Endothelial cell of umbilical vein (primary cell): ENCODE measurements at regions not wholly inside any gene's neighbourhood (a gene's known extent, or its start where the extent isn't known, plus 50 kb on each side); places are given as distances from the start of the nearest gene placed in this dataset.

Experiments
- BruUV-seq: library from RNA; stranded (reverse); fragments of 400-500 nt; replicated peaks from 2 replicates; lab custom pipeline; 2021; lab: Mats Ljungman, UMichigan
- CTCF ChIA-PET: fragments of 300-600, 350-600 bp; sonication (Branson Sonifier 250); formaldehyde crosslinking; loops from one replicate; lab custom pipeline; 2021; ENCODE audit warnings: antibody characterized with exemption, inconsistent platforms; lab: Charles Lee
- POLR2A ChIA-PET: fragments of 300-600, 350-600 bp; sonication (Branson Sonifier 250); formaldehyde crosslinking; loops from one replicate; lab custom pipeline; 2021; ENCODE audit warnings: antibody characterized with exemption, inconsistent platforms; lab: Charles Lee
- DNase-seq: peaks from one replicate; pipeline ENCODE4 v3.0.0-alpha.2; 2011; ENCODE audit warnings: low read depth, low spot score
- FAIRE-seq: peaks from 2 replicates; lab custom pipeline; 2011; peaks lifted over from hg19 to GRCh38; lab: Jason Lieb, UNC
- H2AFZ ChIP-seq: 2 replicates; pipeline ENCODE4 v1.6.0; 2012; ENCODE audit warnings: low read depth, low read length, control low read depth, inconsistent platforms
- H3K27ac ChIP-seq: 2 replicates; pipeline ENCODE4 v1.5.1; 2011; ENCODE audit warnings: low read depth, mild to moderate bottlenecking, control low read depth, low read length, moderate library complexity; ENCODE audit not compliant: insufficient read depth
- H3K27me3 ChIP-seq, 2 experiments: 2 replicates each; pipeline versions ENCODE4 v1.6.0 to v1.6.1; 2011; ENCODE audit warnings: low read length in 2 of 2, mixed read lengths in 1 of 2; ENCODE audit not compliant: control insufficient read depth in 2 of 2, insufficient read depth in 2 of 2
- H3K36me3 ChIP-seq, 2 experiments: 2 replicates in 1 of 2; 3 replicates in 1 of 2; pipeline ENCODE4 v1.5.1; 2011; ENCODE audit warnings: low read length in 2 of 2, mild to moderate bottlenecking in 1 of 2, moderate library complexity in 1 of 2; ENCODE audit not compliant: control insufficient read depth in 2 of 2, insufficient read depth in 2 of 2; ENCODE audit errors: extremely low read depth in 1 of 2
- H3K4me1 ChIP-seq: 3 replicates; pipeline ENCODE4 v1.5.1; 2011; ENCODE audit warnings: mild to moderate bottlenecking, low read length; ENCODE audit not compliant: control insufficient read depth, insufficient read depth; ENCODE audit errors: extremely low read depth
- H3K4me2 ChIP-seq: 2 replicates; pipeline ENCODE4 v1.6.1; 2011; ENCODE audit warnings: low read length, control low read depth, mixed read lengths; ENCODE audit not compliant: insufficient read depth
- H3K4me3 ChIP-seq, 3 experiments: fragments of 200-600 bp in 1 of 3; sonication (generic), shearing (Covaris generic) in 1 of 3; replicated peaks in 1 of 3; 2 replicates each; pipeline ENCODE4 v1.5.1; 2011 to 2016; ENCODE audit warnings: control low read depth in 3 of 3, low read length in 3 of 3, mild to moderate bottlenecking in 2 of 3, inconsistent platforms in 1 of 3, low read depth in 1 of 3, moderate library complexity in 1 of 3; ENCODE audit not compliant: insufficient read depth in 1 of 3
- H3K79me2 ChIP-seq: 2 replicates; pipeline ENCODE4 v1.6.0; 2012; ENCODE audit warnings: low read length, inconsistent platforms; ENCODE audit not compliant: control insufficient read depth, insufficient read depth
- H3K9ac ChIP-seq: replicated peaks from 2 replicates; pipeline ENCODE3; 2011; ENCODE audit warnings: low read length, control low read depth; ENCODE audit not compliant: insufficient read depth; ENCODE audit errors: extremely low read depth
- H3K9me1 ChIP-seq: replicated peaks from 3 replicates; pipeline ENCODE4 v1.6.0; 2011; ENCODE audit warnings: mild to moderate bottlenecking, low read length; ENCODE audit not compliant: control insufficient read depth, insufficient read depth; ENCODE audit errors: extremely low read depth
- H3K9me3 ChIP-seq: replicated peaks from 2 replicates; pipeline ENCODE4 v1.5.1; 2012; ENCODE audit warnings: low read length, inconsistent platforms; ENCODE audit not compliant: control insufficient read depth, insufficient read depth
- H4K20me1 ChIP-seq: replicated peaks from 2 replicates; pipeline ENCODE3; 2011; ENCODE audit warnings: mild to moderate bottlenecking, low read length; ENCODE audit not compliant: control insufficient read depth, insufficient read depth; ENCODE audit errors: extremely low read depth
- EZH2 ChIP-seq: IDR thresholded peaks from 2 replicates; pipeline ENCODE4 v1.6.1; 2012; ENCODE audit warnings: borderline replicate concordance, low read depth, mild to moderate bottlenecking, moderate library complexity, low read length, inconsistent platforms; ENCODE audit not compliant: severe bottlenecking
- FOS ChIP-seq: IDR thresholded peaks from 2 replicates; pipeline ENCODE4 v1.6.1; 2011; ENCODE audit warnings: mild to moderate bottlenecking, low read length, moderate library complexity, borderline replicate concordance; ENCODE audit not compliant: insufficient read depth
- GATA2 ChIP-seq: IDR thresholded peaks from 2 replicates; pipeline ENCODE4 v1.7.0; 2011; ENCODE audit warnings: low read depth, mild to moderate bottlenecking, moderate library complexity, mixed read lengths, low read length; ENCODE audit not compliant: insufficient read length, insufficient read depth
- JUN ChIP-seq: IDR thresholded peaks from 2 replicates; pipeline ENCODE4 v1.6.1; 2011; ENCODE audit warnings: borderline replicate concordance, low read depth; ENCODE audit not compliant: insufficient read length, insufficient read depth
- MYC ChIP-seq: IDR thresholded peaks from one replicate; pipeline ENCODE4 v1.6.1; 2011; ENCODE audit warnings: mild to moderate bottlenecking, low read depth, low read length
- POLR2A ChIP-seq: IDR thresholded peaks from 2 replicates; pipeline ENCODE4 v1.6.1; 2012; ENCODE audit warnings: low read depth, mild to moderate bottlenecking, control low read depth, low read length
- POLR2AphosphoS5 ChIP-seq: IDR thresholded peaks from 2 replicates; pipeline ENCODE4 v1.6.1; 2012; ENCODE audit warnings: low read depth, mild to moderate bottlenecking, control low read depth, low read length, moderate library complexity; ENCODE audit not compliant: insufficient read depth
- dilution Hi-C: fragments of 300-500 bp; cut with MboI; formaldehyde crosslinking; loops from one replicate; pipeline ENCODE4 v1.15.0; 2019; ENCODE audit warnings: low sequenced_read_pairs; ENCODE audit not compliant: extremely low pct_ligation_motif_present
- intact Hi-C: fragments of 100-400 bp; cut with micrococcal nuclease; formaldehyde crosslinking; loops from one replicate; pipeline ENCODE4 v1.10.0; 2022
- TF ChIP-seq, protein P1 (sequence below), 2 donors: IDR thresholded peaks; 1 replicate in 1 of 2; 2 replicates in 1 of 2; pipeline ENCODE4 v1.5.1; 2011; ENCODE audit warnings: low read length in 2 of 2, mild to moderate bottlenecking in 2 of 2, moderate library complexity in 2 of 2, control low read depth in 1 of 2, inconsistent platforms in 1 of 2, low read depth in 1 of 2; ENCODE audit not compliant: insufficient read depth in 1 of 2; ENCODE audit errors: extremely low read depth in 1 of 2
- TF ChIP-seq, protein P2 (sequence below): IDR thresholded peaks from 2 replicates; pipeline ENCODE4 v1.6.1; 2011; ENCODE audit not compliant: insufficient read depth, insufficient read length

DNA sequence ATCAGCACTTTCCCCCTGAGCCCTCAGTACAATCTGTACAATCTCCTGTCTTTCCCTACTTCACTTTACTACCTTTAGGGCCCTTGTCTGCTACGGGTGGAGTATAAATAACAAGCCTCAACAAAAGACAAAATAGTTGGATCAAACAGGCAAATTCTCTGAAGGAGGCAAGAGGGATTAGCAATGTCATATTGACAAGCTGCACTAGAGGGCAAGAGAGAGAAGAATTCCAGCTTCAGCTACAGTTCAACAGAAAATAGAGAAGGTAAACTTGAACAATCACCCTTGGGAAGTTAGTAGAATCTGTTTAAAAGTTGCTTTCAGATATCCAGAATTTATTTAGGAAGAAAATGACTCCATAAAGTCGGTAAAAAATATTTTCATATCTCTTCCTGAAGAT, 68.4 kb upstream of the IZUMO3 start:
- H3K9ac ChIP-seq = no peak overlapping the region
- dilution Hi-C loops = no loop called here
- no peak for FAIRE-seq
- no peak overlapping the region for H3K27ac ChIP-seq
- H3K9me1 ChIP-seq = no peaks in the 10 kb centered on the region
- no peak for DNase-seq
- no peaks in the 10 kb centered on the region for H3K9me3 ChIP-seq
- no peaks in the 10 kb centered on the region for H3K4me1 ChIP-seq
- no peaks in the 10 kb centered on the region for H3K79me2 ChIP-seq
- no peaks in the 10 kb centered on the region for H3K36me3 ChIP-seq
- no peak overlapping the region for H3K4me2 ChIP-seq
- ChIA-PET CTCF (no interaction called here), POLR2A (no interaction called here)
- no peaks in the 10 kb centered on the region for H4K20me1 ChIP-seq
- no peak overlapping the region for H3K4me3 ChIP-seq
- H2AFZ ChIP-seq = no peak overlapping the region
- no TSS peak for BruUV-seq
- intact Hi-C loops = no loop called here
- TF ChIP-seq, protein P1, sequence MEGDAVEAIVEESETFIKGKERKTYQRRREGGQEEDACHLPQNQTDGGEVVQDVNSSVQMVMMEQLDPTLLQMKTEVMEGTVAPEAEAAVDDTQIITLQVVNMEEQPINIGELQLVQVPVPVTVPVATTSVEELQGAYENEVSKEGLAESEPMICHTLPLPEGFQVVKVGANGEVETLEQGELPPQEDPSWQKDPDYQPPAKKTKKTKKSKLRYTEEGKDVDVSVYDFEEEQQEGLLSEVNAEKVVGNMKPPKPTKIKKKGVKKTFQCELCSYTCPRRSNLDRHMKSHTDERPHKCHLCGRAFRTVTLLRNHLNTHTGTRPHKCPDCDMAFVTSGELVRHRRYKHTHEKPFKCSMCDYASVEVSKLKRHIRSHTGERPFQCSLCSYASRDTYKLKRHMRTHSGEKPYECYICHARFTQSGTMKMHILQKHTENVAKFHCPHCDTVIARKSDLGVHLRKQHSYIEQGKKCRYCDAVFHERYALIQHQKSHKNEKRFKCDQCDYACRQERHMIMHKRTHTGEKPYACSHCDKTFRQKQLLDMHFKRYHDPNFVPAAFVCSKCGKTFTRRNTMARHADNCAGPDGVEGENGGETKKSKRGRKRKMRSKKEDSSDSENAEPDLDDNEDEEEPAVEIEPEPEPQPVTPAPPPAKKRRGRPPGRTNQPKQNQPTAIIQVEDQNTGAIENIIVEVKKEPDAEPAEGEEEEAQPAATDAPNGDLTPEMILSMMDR (IDR thresholded peaks at IDR 0.05; ENCODE audit: extremely low read depth in 1 of 2, insufficient read depth in 1 of 2, low read depth in 1 of 2, low read length in 2 of 2) = no peak
- TF ChIP-seq MYC = no peak
- no peak for TF ChIP-seq FOS
- no peak for TF ChIP-seq POLR2A
- no peak for TF ChIP-seq POLR2AphosphoS5
- TF ChIP-seq, protein P2, sequence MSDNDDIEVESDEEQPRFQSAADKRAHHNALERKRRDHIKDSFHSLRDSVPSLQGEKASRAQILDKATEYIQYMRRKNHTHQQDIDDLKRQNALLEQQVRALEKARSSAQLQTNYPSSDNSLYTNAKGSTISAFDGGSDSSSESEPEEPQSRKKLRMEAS = no peak
- TF ChIP-seq JUN = no peak
- no peak for TF ChIP-seq EZH2
- no peak for TF ChIP-seq GATA2
- H3K27me3 ChIP-seq = no peaks in the 10 kb centered on the region
